Renal pelvis (tissue), 1 donor: ENCODE measurements at regions not wholly inside any gene's neighbourhood (a gene's known extent, or its start where the extent isn't known, plus 50 kb on each side); places are given as distances from the start of the nearest gene placed in this dataset.

Experiments
- DNase-seq: peaks from one replicate; pipeline ENCODE4 v3.0.0-alpha.2; 2013

DNA sequence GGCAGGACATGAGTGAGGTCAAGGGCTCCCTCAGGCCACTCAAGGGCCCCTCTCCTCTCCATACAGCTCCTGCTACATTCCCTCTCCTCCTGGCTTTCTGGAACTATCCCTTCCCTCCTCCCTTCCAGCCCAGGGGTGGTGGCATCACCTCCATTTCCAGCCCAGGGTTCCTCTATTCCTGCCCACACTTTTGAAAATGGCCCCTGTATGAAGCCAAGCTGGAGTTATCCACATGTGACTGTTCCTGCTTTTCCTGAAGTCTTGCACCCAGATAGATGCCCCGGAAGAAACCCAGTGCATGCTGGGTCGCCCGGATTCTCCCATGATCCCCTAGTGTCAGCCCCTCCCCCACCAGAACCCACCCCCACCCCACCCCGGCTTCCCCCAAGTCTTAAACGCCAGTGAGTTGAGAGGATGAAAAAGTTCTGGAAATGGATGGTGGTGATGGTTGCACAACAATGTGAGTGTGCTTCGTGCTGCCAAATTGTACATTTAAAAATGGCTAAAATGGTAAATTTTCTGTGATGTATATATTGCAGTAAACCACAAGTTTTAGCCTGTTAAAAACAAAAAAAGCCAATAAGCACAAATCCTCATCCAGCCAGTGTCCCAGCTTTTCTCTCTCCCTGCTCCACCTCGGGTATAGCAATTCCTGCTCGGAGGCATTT is 136.9 kb downstream of the SCARB1 start:
- no peak for DNase-seq

DNA sequence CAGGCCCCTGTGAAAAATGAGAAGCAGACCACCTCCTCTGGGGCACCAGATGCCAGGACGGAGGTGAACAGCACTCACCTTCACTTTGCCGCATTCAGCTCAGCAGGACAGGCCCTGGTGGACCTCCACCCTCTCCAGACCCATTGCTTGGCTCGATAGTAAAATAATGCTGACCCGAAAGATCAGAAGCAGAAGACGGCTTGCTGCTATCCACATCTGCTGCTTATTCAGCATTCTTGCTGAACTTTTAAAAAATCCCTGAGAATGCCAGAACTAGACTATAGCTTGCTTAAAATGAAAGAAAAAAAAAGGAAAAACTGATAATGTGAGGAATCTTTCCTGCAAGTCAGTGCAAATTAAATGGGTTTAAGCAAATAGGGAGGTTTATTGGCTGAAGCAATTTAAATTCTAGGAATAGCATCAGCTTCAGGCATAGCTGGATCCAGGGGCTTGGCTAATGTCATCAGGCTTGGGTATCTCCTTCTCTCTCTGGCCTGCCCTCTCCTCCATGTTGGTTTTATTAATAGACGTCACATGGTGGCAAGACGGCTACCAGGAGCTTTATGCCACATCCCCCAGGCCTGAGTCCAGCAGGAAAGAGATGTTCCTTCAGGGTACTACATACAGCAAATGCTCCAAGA is 137.9 kb downstream of the SCARB1 start:
- DNase-seq: no peak

DNA sequence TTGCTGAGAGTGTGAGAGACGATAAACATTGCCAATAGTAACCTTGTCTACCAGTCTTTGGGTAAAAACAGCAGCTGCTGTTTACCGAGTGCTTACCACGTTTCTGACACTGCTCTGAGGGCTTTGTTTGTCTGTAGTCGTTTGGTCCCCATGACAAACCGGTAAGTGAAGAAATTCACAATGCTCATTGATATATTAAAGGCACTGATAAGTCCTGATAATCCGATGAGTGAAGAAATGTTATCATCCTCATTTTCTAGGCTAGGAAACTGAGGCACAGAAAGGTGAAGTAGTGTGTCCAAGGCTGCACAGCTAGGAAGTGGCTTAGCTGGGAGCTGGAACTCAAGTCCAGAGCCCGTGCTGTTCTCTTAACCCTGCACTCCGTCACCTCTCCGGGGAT is 138.6 kb downstream of the SCARB1 start:
- no peak for DNase-seq

DNA sequence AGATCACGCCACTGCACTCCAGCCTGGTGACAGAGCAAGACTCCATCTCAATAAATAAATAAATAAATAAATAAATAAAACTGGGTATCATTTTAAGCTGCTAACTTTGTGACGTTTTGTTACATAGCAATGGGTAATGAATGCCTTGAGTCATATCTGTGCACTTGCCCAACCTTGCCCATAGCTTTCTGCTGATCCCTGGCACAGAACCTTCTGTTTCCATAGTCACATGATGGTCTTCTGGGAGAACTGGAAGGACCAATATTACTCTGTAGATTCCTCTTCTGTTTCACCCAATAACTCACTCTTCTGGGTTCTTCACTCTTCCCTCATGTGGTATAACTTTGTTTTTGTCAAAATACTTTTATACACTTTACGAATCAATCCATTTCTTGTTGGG is 140.8 kb downstream of the SCARB1 start:
- DNase-seq: no peak

GRCh38 chr12:124721501-124722162 is 142.0 kb downstream of the SCARB1 start:
- DNase-seq: no peak

GRCh38 chr12:124720681-124721500 is 142.8 kb downstream of the SCARB1 start:
- peak; percentile 81 for DNase-seq

- DNase-seq: no peak
These were observed 143.5 kb downstream of the SCARB1 start for GRCh38 chr12:124720004-124720680.

DNA sequence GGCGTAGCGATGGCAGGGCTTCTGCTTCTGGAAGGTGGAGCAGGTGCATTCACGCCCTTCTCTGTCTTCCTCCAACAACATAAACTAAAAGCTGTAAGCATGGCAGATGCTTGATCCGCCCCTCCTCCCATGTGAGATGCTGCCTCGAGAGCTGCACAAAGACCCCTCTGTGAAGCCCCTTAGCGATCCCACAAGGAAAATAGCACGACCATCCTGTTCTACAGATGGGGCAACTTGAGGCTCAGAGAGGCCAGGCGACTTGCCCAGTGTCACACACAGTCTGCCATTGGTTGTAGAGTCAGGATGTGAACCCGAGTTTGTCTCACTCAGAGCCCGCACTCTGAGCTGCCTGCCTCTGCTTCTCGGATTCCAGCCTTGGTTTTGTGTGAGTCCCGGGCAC is 144.4 kb downstream of the SCARB1 start:
- no peak for DNase-seq

DNA sequence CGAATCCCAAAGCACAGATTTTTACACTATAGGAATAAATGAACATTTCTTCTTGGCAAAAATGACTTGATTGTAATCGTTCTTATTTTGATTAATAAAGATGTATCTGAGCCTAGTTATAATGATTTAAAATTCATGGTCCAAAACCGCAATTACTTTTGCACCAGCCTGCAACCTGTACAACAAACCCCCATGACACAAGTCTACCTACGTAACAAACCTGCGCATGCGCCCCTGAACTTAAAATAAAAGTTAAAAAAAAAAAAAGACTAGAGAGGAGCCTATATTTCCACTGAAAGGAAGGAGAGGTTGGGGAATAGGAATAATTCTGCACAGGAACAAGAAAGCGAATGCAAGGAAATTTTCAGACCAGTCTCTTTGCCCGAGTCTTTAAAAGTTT is 145.2 kb downstream of the SCARB1 start:
- DNase-seq: no peak

- no peak for DNase-seq
These were observed 145.6 kb downstream of the SCARB1 start for GRCh38 chr12:124718036-124718435.

- no peak for DNase-seq
These were observed 146.3 kb downstream of the SCARB1 start for GRCh38 chr12:124717318-124717717.

GRCh38 chr12:124716208-124717130 is 147.2 kb downstream of the SCARB1 start:
- no peak for DNase-seq

- DNase-seq: no peak
These were observed 147.9 kb upstream of the NCOR2 start for GRCh38 chr12:124715121-124715990.

DNA sequence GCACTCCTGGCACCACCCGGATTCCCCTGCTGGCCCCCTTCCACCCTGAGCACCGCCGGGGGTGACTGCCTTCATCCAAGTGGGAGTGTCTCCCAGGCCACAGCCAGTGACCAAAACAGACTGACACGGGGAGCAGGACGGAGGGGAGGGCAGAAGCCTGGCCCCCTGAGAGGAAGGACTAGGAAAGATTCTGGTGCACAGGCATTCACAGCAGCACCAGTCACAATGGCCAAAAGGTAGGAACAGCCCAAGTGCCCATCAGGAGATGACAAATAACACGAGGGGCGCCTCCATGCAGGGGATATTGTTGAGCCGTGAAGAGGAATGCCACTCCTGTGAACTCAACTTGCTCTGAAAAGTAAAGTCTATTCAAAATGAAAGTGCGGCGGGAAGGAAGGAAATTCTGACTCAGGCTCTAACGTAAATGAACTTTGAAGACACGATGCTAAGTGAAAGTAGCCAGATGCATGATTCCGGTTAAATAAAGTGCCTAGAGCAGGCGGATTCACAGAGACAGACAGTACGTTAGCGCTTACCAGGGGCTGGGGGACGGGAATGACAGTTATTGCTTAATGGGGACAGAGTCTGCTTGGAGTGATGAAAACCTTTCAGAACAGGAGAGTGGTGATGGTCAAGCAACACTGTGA is 146.1 kb upstream of the NCOR2 start:
- peak; percentile 62 for DNase-seq

DNA sequence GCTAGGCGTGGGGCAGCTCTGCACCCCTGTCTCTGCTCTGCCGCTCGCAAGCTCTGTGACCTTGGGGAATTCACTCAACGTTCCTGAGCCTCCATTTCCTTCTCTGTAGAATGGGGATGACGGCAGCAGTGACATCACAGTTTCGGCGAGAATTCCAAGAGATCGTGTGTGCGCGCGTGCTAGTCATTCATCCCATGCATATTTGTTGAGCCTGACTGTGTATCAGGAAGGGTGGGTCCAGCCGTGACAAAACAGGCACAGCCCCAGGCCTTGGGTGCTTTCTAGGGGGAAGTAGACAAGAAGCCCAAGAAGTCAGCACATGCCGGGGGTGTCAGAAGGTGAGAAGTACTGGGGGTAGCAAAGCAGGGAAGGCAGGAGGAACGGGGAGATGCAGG is 145.6 kb upstream of the NCOR2 start:
- no peak for DNase-seq

- no peak for DNase-seq
These were observed 143.9 kb upstream of the NCOR2 start for GRCh38 chr12:124711344-124711743.

- DNase-seq: no peak
These were observed 142.6 kb upstream of the NCOR2 start for GRCh38 chr12:124709722-124710687.

DNA sequence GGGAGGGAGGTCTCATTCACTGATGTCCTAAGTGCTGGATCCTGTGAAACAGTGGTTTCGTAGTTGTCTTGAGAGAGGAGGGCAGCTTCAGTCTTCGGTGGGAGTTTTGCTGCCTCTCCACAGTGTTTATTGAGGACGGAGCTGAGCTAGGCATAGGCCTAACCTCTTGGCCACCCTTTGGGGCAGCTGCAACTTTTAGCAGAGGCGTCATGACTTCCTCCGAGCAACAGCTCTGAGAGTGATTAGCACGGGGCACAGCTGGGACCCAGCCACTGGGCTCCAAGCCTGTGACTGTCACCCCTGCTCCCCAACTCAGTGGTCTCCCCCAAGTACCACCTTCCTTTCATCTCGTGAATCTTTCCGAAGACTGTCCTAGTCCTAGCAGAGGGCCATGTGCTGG is 139.9 kb upstream of the NCOR2 start:
- no peak for DNase-seq
